NCI-H1048 (cell line): ENCODE measurements at regions not wholly inside any gene's neighbourhood (a gene's known extent, or its start where the extent isn't known, plus 50 kb on each side); places are given as distances from the start of the nearest gene placed in this dataset.

Experiments
- DNase-seq: peaks from one replicate; lab custom pipeline; 2025; lab: John Stamatoyannopoulos, UW

DNA sequence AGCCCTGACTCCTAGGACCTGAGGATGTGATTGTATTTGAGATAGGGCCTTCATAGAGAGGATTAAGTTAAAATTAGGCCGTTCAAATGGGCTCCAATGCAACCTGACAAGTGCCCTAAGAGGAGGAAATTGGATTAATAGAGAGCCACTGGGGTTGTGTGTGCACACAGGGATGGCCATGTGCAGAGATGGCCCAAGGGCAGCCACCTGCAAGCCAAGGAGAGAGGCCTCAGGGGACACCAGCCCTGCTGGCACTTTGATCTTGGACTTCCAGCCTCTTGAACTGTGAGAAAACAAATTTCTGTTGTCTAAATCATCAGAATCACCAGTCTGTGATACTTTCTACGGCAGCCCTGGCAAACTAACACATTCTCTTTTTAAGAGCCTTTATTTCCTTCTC, 598.8 kb downstream of the UTRN start:
- DNase-seq, result no peak

DNA sequence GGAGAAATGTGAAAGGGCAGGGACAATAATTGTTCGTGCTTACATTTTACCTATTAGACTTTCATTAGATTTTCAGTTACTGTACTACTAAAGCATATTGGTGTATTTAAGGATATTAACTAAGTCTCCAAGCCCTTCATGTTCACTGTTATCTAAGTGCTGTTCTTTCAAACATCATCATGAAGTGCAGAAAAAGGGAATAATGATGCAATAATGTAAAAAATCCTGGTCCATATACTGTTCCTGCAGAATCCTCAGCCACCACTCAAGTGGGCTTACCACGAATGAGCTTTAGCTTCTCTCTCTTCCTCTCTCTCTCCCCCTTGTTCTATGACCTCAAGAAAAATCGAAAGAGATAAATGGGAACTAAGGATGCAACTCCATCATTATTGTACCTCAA, 600.7 kb downstream of the UTRN start:
- DNase-seq, result no peak

DNA sequence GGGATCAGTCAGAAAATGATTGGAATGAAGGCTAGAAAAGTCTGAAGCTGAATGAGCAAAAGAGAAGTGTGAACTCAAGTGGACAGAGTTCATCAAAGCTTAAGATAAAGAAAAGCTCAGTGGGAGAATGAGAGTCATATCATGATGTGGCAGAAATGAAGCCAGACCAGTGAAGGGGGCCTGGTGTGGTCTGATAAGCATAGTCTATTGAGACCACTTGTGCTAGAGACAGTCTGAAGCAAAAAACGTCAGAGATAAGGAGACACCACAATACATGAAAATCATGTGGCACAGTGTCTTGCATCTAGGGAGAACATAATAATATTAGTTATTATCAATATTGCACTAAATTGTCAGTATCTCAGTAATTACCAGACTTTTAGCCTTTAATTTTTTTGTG, 601.5 kb downstream of the UTRN start:
- no peak for DNase-seq

DNA sequence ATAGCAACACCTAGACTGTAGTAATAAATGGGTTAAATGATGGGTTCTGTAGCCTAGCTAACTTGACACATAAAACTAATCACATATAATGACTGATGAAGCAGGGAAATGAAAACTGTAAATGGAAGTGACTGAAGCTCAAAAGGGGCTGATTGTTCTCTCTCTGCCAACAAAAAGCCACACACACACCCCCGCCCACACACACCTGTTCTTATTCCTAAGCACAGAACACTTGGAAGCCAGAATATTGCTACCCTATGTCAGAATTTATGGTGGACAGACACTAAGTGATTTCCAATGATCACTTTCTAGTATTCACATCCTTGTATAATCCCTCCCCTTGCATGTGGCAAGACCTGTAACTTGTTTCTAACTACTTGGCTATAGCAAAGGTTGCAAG, 603.5 kb downstream of the UTRN start:
- DNase-seq, result no peak

GRCh38 chr6:144893680-144894151, 608.6 kb downstream of the UTRN start:
- no peak for DNase-seq

DNA sequence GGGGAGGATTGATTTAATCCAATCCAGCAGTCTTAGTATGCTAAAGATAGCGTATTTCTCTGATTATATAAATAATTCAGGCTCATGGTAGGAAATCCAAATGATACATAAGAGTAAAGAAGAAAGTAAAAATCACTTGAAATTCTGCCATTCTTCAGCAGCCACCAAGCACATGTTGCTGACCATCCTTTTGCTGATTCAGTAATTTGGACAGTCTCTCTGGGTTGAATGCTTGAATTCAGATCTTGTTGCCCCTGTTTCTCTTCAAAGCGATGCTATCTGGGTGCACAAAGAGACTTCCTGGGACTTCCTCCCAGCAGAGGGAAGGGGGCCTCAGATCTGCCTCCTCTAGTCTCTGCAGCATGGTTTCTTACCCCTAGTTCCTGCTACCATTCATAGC, 609.1 kb downstream of the UTRN start:
- no peak for DNase-seq

DNA sequence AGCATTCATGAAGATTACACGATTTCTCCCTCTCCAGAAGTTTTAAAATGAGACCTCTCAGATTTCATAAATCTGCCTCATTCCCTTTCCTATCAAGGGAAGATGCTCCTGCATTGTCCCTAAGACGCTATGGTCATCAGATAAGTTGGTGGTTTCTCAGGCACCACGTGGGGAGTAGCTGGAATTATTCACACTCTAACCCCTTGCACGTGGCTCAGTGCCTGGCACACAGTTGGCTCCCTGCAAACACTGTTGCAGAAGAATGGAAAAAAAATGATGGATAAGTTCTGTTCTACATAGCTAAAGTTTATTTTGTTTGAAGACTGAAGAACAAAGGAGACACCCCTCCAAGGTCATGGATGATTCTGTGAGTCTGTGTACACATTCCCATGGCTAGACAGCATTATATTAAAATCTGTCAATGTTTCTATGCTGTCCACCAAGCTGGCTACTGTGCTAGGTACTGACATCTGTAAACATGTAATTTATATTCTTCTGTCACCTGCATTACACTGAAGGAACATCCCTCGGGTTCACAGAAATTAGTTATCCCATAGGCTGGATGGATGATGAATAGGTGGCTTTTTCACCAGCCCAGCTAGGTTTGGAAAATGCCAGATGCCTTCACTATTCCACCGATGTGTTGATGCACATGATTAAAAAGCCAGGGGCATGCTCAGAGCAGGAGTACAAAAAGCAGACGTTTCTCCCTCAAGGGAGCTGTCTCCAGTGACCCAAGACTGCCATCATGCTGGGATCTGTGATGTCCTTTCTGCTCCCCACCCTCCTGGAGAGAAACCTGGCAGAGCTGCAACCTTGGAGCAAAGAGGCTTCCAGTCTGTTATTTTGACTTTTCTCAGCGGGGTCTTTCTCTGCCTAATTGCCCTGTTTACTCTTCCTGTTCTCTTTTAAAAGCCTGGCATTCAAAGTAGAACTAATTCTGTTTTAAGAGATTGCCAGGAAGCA, 610.5 kb downstream of the UTRN start:
- no peak for DNase-seq

DNA sequence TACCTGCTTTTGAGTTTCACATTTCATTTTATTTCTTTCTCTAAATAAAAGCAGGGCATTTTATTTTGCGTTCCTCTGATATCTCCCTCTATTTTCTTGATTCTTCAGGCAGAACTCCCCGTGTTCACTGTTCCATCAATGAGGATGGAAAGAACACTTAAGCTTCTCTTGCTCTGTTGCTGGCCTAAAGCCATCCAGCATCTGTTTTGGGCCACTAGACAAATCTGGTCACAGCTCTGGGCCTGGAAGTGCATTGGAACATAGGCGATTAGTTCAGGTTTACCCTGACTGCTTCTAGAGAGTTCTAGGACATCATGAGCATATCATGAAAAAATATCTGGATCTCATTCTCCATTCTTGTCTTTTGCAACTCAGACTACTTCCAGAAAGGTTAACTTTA, 611.2 kb downstream of the UTRN start:
- no peak for DNase-seq

DNA sequence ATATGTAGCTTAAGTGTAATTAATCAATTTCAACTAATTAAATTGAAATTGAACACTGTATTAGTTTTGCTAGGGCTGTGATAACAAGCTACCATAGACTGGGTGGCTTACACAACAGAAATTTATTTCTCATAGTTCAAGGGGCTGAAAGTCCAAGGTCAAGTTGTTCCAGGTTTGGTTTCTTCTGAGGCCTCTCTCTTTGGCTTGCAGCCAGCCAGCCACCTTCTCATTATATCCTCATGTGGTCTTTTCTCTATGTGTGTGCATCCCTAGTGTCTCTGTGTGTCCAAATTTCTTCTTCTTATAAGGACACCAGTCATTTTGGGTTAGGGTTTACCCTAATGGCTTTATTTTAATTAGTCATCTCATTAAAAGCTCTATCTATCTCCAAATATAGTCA, 611.7 kb downstream of the UTRN start:
- DNase-seq, result no peak

DNA sequence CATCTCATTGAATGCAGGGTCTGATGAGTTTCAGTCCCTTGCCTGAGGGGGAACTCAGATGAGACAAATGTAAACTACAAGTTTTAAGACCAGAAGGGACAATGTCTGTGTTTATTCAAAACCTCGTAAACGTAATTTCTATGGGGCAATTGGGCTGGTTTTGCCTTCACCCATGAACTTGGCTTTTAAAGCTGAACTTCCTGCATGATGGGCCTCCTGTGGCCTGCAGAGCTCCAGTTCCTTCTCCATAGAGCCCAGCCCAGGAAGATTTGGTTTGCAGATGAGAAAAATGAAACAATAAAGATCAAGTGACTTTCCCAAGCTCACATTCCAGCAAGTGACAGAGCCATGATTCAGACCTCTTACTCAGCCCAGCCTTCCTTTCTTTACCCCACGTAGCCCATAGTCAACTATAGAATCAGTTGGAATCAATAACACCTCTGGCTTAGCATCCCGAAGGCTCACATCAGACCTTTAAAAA, 612.3 kb downstream of the UTRN start:
- no peak for DNase-seq

DNA sequence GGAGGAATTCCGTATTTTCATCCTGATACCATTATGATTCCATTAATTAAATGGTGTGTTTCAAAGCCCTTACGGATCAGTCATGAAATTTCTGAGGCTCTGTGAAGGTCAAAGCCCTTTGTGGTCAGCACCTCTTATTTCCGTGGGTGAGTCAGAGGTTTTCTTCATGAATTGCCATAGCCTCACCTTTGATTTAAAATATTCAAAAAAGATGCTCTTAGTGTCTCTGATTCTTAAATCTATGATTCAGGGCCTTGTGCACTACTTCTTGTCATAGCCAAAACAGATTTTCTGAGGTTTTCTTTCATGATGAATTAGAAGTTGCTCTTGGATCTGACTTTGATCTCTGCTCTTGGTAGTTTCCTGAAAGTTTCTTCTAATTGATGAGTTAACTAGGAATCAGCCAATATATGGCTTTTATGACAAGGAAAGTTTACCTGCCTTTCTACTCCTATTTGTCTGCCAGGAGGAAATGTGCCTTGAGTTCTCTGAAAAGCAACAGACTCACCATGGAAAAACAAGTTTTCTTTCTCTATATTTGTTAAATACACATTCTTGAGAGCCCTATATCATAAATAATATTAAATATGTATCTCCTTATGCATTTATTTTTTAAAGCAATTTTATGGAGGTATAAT, 613.0 kb downstream of the UTRN start:
- no peak for DNase-seq

GRCh38 chr6:144898741-144899140, 613.6 kb downstream of the UTRN start:
- DNase-seq, result no peak

GRCh38 chr6:144899161-144899560, 614.0 kb downstream of the UTRN start:
- no peak for DNase-seq

- DNase-seq, result no peak
Measured at GRCh38 chr6:144901412-144901811, 616.3 kb downstream of the UTRN start.

GRCh38 chr6:144908004-144908403, 622.9 kb downstream of the UTRN start:
- no peak for DNase-seq

GRCh38 chr6:144909753-144910285, 624.7 kb downstream of the UTRN start:
- no peak for DNase-seq

GRCh38 chr6:144911322-144911721, 626.2 kb downstream of the UTRN start:
- no peak for DNase-seq

DNA sequence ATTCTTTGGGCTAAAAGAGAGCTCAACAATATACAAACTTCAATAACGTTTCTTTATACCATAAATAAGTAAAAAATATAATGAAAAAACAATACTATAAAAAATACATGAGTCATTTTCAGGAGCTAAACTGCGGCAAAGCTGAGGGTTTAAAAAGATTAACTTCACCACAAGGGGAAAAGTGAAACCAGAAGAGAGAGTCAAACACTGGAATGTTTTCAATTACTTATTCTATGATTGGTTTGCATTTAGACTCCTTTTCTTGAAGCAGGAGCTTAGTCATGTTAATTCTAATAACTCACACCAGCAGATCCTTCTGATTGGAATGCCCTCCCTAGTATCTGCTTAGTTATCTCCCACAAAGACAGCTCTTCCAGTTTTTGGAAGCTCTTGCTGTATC, 627.3 kb downstream of the UTRN start:
- DNase-seq, result no peak

- no peak for DNase-seq
Measured at GRCh38 chr6:144918073-144918472, 632.9 kb downstream of the UTRN start.

DNA sequence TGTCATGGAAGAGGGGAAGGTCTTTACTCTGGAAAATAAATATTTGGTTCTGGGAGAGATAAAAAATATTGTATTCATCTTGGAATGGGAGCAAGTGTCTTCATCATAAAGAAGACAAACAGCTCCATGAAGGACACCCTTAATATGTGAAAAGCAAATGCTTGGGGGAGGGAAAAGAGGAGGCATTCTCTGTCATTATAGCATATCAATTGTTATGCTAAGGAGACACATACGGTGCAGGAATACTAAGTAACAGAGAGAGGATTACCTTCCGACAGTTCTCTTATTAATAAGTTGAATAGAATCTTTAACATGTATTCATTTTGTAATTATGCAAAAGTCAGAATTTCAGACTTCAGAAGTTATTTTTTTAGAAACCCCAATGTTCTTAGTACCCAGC, 634.4 kb downstream of the UTRN start:
- no peak for DNase-seq

GRCh38 chr6:144920391-144920961, 635.3 kb downstream of the UTRN start:
- no peak for DNase-seq

DNA sequence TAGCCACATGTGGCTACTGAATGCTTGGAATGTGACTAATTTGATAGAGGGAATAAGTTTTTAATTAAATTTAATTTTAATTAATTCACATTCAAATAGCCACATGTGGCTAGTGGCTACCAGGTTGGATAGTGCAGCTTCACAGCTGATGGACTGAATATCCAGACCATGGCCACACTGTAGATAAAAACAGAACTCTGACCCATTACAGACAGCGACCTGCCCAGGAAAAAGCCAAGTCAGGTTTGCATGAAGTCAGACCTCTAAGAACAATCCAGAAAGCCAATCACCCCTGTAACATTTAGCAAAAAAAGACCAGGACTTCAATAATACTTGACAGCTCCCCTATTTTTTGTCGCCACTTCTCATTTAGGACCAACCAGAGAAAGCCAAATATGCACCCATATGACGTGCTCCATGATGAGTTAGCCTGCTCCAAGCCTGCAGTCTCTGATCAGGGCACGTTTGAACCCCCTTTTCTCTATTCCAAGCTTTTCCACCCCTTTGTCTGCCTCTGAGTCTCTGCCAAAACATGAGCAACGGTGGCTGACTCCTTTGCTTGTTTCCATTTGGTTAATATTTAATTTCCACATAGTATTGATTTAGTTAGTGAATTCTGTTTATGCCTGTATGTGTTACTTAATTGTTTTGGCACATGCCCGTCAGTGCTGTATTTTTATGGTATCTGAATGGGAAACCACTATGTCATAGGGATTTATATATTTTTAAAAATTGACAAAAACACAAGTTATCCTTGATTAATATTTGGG, 636.3 kb downstream of the UTRN start:
- no peak for DNase-seq
